ENCODE measurements at regions not wholly inside any gene's neighbourhood (a gene's known extent, or its start where the extent isn't known, plus 50 kb on each side); places are given as distances from the start of the nearest gene placed in this dataset.

- no peak for TF ChIP-seq POLR2A (IDR thresholded peaks at IDR 0.05)
- no peak for TF ChIP-seq CTCF (IDR thresholded peaks at IDR 0.05)
Observed at GRCh38 chr2:133975135-133975534, 278.7 kb upstream of the MGAT5 start.
